ENCODE measurements at regions not wholly inside any gene's neighbourhood (a gene's known extent, or its start where the extent isn't known, plus 50 kb on each side); places are given as distances from the start of the nearest gene placed in this dataset.

GRCh38 chr6:93799226-93799625, 379.9 kb upstream of the EPHA7 start:
- TF ChIP-seq POLR2AphosphoS5 (IDR thresholded peaks at IDR 0.05; ENCODE audit: low read depth, low read length) (no peak), SIN3A (IDR thresholded peaks at IDR 0.05; ENCODE audit: borderline replicate concordance, insufficient read depth, low read length) (no peak), TAF1 (IDR thresholded peaks at IDR 0.05; ENCODE audit: borderline replicate concordance, insufficient read depth, low read length) (no peak)
- TF ChIP-seq, protein P1, sequence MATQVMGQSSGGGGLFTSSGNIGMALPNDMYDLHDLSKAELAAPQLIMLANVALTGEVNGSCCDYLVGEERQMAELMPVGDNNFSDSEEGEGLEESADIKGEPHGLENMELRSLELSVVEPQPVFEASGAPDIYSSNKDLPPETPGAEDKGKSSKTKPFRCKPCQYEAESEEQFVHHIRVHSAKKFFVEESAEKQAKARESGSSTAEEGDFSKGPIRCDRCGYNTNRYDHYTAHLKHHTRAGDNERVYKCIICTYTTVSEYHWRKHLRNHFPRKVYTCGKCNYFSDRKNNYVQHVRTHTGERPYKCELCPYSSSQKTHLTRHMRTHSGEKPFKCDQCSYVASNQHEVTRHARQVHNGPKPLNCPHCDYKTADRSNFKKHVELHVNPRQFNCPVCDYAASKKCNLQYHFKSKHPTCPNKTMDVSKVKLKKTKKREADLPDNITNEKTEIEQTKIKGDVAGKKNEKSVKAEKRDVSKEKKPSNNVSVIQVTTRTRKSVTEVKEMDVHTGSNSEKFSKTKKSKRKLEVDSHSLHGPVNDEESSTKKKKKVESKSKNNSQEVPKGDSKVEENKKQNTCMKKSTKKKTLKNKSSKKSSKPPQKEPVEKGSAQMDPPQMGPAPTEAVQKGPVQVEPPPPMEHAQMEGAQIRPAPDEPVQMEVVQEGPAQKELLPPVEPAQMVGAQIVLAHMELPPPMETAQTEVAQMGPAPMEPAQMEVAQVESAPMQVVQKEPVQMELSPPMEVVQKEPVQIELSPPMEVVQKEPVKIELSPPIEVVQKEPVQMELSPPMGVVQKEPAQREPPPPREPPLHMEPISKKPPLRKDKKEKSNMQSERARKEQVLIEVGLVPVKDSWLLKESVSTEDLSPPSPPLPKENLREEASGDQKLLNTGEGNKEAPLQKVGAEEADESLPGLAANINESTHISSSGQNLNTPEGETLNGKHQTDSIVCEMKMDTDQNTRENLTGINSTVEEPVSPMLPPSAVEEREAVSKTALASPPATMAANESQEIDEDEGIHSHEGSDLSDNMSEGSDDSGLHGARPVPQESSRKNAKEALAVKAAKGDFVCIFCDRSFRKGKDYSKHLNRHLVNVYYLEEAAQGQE (IDR thresholded peaks at IDR 0.05; ENCODE audit: insufficient read depth in 1 of 2, low read depth in 2 of 2, low read length in 2 of 2) = no peak

Data from PFSK-1 (cell line).